Fibroblast of gingiva (primary cell): ENCODE measurements at regions not wholly inside any gene's neighbourhood (a gene's known extent, or its start where the extent isn't known, plus 50 kb on each side); places are given as distances from the start of the nearest gene placed in this dataset.

Experiments used
- DNase-seq: peaks from one replicate; pipeline ENCODE4 v3.0.0-alpha.2; 2011; ENCODE audit warnings: low read depth

DNA sequence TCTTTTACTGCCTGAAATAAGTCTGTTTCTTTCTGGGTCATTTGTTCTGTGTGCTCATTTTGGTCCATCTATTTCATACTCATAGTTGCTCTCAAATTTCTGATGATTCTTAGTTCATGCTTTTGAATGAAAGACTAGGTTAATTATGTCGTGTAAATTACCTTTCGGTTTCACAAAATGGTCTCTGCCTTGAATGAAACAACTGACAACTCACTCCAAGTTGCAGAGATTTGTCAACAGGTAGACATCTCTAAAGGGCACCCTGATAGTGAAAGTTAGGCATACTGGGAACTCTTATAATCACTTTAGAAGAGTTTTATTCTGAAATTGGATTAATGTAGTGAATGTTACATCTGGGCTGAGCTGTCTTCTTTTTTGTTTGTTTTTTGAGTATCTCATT lies 726.9 kb downstream of the PDHA2 start:
- DNase-seq, result no peak

DNA sequence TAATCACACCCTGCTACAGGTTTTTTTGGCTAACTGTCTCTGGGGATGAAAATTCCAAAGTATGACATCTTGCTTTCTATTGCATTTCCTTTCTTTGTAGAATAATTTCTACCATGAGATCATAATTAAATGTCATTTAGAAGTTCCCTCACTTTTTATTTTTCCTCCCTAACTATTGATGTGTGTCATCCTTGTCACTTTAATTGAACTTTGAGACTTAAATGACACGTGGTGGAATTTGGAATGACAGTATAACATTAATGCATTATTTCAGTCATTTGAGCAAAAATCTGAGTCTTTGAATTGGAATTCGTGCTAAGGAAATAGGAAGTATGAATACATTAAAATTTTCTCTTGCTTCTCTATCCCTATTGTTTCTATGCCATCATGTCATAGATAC lies 745.4 kb downstream of the PDHA2 start:
- no peak for DNase-seq

DNA sequence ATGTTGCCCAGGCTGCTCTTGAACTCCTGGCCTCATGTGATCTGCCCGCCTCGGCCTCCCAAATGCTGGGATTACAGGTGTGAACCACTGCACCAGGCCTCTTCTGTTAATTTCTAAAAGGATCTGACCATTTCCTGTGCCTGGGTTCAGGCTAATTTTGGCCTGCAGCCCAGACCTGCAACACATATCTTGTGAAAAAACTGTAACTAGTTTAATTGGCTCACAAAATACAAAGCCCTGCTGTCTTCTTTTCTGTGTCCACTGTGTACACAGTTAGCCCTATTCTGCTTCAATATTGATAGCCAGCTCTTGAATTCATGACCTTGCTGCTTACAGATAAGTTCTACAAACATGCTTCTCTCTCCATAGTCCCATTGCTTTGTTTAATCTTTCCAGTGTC lies 753.5 kb downstream of the PDHA2 start:
- DNase-seq, result no peak

DNA sequence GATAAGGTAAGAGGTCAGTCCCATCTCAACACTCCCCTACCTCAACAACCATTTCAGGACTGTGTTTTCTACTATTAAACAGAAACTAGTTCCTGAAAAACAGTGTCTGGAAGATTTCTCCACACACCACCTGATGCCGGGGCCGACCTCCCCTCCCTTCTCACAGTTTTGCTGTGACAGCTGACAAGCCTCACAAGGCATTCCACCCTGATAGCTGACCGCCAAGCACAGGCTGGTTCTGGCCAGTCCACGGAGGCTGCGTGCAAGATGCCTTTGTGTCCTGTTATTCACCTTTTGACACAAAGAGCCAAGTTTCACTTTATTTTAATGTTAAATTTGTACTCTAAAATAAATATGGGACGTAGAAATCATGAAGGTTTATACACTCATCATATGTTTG lies 758.6 kb downstream of the PDHA2 start:
- no peak for DNase-seq

DNA sequence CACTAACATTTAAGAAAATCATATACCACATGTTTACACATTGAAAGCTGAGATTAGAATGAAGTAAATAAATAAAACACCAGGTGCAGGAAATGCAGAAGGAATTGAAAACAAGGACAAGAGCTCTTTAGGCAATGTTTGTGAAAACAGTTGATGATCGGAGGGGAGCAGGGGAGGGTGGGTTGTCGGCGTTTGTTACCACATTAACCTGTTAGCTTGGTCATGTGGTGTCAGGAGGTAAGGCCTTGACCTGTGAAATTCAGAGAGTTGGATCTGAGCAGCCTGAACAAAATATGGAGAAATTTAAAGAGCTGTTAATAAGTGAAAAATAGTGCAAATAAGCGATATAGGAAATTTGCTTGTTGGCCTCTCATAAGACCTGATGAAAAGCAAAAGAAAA lies 759.9 kb downstream of the PDHA2 start:
- DNase-seq, result no peak

DNA sequence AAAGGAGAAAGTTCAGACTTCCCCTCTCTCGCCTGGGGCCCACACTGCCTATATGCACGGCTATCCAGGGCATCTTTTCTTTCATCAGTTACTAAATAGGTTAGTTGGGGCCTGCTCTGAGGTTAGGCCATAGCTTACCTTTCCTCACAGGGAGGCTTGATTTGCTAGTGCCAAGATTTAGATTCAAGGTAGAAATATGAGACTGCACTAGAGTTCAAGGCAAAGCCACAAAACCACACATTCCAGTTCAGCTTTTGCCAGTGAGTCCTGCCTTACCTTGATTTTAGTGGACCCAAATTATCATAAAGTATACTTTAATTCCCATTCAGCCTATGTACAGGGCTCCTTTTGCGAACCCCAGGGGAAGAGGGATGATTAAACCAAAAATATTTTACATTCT lies 762.8 kb downstream of the PDHA2 start:
- DNase-seq, result no peak

DNA sequence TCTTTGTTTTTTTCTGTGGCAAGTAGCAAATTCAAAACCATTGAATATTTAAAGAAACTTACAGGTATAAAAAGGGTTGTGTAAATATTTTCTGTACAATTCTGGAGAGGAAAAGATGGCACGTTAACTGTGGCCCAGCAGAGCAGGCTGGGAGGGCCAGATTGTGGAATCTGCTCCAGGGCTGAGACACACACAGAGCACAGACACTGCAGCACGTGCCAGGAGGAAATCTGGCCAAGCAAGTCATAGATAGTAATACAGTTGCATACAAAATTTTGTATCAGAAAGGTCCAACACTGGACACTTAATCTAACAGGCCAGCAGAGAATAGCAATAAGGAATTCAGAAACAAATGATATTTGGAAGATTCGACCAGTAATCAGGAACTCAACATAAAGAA lies 763.7 kb downstream of the PDHA2 start:
- DNase-seq, result no peak

DNA sequence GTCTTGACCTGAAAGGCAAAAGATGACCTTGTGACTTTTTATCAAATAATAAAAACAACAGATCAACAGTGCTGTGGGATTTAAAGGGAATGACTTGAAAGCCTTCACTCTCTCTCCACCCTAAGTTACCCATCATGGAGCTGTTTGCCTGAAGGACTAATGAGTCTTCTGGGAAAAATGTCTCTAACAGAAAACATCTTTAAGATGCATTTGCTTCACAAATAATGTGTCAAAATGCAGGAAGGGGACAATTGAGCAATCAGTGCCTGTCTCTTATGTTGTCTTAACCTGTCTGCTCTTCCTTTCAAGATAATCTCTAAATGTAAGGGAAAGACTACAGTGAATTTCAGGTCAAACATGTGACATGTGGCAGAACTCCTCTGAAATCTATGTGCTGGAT lies 766.6 kb downstream of the PDHA2 start:
- DNase-seq, result no peak

DNA sequence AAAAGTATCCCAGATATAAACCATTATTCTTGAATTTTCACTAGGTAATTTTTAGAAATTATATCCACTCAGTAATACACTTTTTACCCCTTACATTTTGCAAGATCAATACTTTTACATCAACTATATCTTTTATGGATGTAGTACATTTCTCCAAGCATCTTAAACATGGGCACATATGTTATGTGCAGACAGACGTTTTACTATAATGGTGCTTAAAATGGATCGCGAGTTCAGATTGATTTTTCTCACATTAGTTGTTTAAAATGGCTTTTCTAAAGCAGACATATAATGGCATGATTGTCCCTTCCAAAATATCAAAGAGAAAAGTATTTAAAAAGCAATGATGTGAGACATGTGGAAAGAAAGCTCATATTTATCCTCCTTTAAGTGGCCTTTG lies 786.1 kb downstream of the PDHA2 start:
- DNase-seq, result no peak

DNA sequence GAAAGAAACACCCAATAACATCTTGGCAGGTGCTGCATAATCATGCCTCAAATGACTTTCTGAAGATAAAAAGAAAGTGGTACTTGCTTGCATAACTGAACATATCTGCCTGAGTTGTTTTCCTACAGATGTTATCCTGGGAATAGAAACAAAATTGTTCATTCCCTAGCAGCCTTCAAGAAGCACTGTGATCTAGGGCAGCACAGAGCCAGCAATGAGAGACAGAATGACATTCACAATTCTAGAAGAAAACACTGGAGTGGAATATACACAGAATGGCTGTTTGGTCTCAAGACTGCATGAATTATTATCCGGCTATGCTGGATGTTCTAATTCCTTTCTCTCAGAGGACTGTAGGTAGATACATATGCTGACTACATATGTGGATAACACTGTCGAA lies 790.9 kb downstream of the PDHA2 start:
- no peak for DNase-seq

DNA sequence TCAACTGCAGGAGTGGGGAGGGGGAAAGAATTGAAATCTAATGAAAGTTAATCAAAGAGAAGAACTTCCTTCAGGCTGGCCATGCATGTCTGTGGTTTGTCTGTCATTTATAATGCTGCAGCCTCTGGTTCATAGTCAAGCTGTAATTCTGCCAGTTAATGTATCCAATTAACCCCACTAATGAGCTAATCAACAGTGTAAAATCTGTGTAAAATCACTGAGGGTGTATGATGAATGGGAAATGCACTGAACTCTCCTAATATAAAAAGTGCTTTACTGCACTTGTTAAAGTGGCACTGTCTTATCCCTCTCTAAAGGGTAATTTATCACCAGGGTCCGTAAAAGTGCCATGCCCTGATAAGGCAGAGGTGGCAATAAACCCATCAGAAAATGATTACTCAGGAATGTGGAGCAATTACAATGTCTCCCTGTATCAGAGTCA lies 798.1 kb downstream of the PDHA2 start:
- DNase-seq, result no peak

DNA sequence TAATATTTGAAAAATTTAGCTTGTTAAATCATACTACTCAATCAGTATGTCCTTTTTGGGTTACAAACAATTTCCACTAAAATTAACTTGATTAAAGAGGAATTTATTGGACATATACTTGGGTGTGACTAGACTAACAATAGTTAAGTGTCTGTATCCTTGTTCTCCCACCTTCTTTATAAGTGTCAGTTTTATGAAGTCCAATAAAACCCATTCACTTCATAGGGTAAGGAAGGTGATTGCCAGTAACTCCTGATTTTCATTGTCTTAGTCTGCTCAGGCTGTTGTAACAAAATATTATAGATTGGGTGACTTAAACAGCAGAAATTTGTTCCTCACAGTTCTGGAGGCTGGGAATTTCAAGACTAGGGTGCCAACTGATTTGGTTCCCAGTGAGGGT lies 800.0 kb downstream of the PDHA2 start:
- no peak for DNase-seq

DNA sequence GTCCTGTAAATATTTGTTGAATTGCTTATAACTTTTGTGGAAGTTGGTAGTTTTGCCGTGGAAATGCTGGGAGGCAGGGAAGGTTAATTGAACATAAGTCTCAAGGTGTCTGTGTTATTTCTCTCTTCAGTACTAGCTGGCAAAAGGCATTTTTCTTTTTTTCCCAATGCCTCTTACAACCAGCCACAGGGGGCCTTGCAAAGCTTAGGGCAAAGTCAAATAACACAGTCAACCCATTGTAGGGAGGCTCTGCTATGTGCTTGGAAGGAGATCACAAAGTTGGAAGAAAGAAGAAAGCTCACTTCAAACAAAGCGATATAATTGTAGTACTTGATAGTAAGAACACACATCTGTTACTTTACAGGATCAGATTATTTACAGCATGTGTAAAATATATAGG lies 802.6 kb downstream of the PDHA2 start:
- no peak for DNase-seq

DNA sequence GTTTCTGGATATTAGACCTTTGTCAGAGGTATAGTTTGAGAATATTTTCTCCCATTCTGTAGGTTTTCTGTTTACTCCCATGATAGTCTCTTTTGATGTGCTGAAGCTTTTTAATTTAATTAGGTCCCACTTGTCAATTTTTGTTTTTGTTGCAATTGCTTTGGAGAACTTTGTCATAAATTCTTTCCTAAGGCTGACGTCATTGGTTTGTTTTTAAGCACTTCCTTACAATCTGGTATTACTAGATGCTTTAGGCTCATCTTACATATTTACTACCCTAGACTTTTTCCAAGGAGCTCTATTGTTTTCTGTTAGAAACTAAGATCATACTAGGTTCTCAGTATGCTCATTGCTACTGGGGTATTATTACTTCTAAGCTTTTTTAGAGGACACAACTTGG lies 806.3 kb downstream of the PDHA2 start:
- no peak for DNase-seq

DNA sequence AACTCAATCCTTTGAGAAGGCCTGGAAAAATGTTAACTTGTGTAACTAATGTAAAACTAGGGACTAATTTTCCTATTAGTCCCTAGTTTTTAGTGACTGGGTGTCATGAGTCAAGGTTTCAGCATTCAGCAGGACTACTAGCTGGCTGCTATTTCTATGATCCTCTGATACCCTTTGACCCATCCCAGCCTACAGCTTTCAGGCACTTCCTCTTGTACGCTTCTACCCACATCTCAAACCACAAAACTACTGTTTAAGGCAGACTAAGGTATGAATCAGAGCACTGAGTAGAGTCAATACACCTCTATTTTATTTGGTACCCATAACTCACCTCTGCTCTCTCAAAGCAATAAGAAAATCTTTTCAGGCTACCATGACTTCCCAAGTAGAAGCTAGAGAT lies 809.6 kb downstream of the PDHA2 start:
- DNase-seq, result no peak

DNA sequence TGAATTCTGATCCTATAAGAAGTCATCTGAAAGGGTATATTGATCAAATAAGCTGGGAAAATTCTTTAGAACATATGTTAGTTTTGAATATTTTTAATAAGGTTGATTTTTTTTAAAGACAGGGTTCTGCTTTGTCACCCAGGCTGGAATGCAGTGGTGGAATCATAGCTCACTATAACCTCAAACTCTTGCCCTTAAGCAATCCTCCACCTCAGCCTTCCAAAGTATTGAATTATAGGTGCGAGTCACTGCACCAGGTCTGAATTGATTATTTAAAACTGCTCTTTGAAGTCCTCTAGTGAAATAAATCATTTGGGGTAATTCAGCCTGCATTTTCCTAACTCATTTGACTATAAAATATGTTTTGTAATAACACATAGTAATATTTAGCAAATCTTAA lies 812.3 kb downstream of the PDHA2 start:
- no peak for DNase-seq

DNA sequence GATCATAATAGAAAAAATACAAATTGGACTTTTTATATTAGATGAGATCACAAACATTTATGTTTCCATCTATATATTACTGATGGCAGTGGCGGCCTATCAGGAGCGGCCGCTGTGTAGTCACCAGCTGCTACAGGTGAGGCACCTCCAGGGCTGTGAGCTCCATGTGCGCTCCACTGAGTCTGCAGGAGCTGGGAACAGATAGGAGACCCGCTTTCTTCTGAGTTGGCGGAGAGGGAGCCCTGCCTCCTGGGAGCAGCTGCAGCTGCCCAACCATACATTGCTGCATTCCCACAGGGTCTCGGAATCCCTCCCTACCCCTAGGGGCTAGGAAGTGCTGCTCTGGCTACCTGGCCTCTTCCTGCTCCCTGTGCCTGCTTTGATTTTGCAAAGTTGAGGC lies 812.9 kb downstream of the PDHA2 start:
- no peak for DNase-seq

DNA sequence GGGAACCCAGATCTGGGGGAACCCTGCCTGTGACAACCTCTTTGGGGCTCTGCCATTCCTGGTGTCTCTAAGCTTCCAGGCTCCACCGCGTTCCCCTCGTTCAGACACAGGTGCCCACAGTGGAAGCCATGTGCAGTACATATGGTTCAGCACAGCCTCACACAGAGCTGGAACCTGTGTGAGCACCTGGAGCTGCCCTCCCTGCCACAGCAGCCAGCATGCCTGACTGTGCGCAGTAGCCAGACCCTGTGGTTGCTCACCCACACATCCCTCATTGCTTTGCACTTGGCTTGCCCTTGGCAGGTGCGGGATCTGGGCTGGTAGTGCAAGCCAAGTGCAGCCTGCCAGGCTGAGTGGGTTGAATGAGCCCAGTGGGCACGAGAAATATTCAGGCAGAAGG lies 814.2 kb downstream of the PDHA2 start:
- DNase-seq, result no peak

DNA sequence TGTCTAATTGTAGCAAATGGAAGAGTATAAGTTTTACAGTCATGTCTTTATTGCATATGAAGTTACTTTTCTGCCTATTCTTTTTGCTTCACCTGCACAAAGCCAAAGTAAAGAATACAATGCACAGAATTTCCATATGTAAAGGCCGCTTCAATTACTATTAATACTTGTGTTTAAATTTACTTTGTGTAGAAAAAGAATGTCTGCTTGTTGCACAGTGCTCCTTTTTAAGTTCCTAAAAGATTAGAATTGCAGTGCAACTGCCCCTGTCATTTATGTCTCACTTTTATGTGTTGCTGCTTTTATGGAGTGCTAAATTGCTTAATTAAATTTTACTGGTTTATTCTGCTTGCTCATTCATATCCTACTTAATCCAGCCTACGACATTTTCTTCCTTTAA lies 830.5 kb downstream of the PDHA2 start:
- DNase-seq, result no peak

DNA sequence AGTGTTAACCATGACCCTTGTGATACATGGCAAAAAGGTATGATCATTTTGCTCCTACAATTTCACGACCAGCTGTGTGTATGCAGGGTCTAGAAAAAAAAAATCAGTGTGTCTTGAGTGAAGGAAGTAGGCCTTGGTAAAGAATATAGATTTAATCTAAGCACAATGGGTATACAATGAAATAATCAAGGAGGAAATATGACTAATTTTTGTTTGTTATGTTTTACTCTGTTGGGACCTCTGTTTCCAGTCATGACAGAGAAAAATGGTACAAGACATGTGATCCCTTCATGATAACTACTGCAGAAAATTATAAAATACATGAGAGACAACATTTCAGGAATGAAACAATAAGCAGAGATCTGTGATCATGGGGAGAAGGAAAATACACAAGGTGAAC lies 835.5 kb downstream of the PDHA2 start:
- DNase-seq, result no peak

DNA sequence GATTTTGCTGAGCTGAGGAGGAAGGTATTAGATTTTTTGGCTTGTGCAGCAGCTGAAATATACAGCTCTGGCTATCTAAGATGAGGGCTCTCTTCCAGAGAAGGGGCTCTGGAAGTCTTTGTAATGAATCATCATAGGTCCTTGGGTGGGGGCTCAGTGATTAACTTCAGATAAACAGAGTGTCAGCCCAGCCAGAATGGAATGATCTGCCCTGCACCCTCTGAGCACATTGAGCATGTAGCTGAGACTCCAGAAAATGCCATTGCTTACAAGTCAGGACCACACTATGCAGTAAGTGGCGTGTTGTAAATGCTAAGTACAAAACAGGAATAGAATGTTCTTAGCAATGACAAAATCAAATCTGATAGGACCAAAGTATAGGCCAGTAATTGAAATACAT lies 836.0 kb downstream of the PDHA2 start:
- no peak for DNase-seq

DNA sequence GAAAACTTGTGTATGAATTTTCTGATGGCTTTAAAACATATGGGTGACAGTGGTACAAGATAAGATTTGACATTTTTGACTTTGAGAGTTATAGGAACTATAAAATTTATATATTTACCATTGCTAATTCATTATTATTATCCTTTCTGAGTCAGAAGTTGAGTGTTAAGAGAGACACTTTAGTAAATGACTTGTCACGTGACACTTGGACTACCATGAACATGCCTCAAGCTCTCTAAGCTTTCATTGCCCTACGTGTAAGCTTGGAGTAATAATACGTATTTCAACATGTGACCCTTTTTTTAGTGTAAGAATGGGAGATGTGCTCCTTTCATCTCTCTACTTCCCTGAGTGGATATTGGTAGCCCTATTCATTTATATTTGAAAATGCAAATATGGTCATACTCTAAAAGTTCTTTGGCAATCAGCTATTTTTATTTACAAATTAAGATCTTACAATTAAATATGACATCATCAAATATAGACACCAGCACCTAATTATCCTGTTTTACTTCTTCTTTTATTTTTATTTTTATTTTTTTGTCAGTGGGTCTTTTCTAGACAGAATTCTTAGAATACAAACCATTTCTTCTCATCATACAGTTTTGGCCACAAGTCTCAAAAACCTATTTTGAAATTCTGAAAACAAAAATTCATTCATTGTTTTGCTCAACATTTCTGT lies 837.0 kb downstream of the PDHA2 start:
- DNase-seq, result no peak

DNA sequence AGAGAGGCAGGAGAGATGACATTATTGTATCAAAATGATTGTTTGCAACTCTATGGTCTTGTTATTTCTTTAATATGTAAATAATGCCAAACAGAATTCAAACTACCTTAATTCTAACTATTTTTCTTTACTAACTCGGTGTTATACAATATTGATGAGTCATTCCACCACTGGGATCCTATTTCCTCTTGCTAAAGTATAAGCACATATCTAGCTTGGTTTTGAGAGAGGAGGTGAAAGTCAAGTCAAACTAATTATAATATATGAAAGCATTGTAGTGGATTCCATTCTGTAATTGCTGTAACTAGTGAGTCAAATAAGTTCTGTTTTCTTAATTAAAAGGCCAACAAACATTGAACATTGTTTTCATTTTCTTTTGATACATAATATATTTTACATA lies 837.6 kb downstream of the PDHA2 start:
- DNase-seq, result no peak

DNA sequence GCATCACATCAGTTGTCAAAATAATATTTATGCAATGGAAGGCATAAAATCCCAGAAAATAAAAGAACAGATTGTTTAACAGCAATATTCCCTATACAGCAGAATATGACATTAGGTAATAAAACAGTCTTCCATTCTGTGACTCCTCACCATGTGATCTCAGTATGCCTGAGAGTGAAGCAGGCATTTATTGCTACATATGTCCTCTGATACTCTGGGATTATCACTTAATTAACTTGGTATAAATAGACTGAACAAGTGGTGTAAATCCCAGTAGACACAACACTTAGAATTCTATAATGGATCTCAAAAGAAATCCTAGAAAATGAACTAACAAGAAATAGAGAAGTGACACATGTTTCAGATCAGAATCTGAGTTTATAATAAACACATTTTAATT lies 841.3 kb downstream of the PDHA2 start:
- no peak for DNase-seq

DNA sequence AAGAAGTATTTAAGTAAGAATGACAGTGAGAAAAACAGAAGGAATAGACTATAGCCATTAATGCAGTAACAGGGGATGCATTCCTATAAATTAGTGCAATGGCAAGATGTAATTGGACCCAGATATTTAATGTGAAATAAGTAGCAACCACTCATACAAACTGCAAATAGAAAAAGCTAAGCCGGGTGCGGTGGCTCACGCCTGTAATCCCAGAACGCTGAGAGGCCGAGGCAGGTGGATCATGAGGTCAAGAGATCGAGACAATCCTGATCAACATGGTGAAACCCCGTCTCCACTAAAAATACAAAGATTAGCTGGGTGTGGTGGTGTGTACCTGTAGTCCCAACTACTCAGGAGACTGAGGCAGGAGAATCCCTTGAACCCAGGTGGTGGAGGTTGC lies 845.8 kb downstream of the PDHA2 start:
- DNase-seq, result no peak
